C4-2B (cell line): ENCODE measurements at regions not wholly inside any gene's neighbourhood (a gene's known extent, or its start where the extent isn't known, plus 50 kb on each side); places are given as distances from the start of the nearest gene placed in this dataset.

Source experiments
- ZFX ChIP-seq: fragments of 450-650 bp; IDR thresholded peaks from 2 replicates; pipeline ENCODE4 v1.6.1; 2017
- TF ChIP-seq, protein P1 (sequence below): fragments of 450-650 bp; conservative IDR thresholded peaks from 2 replicates; pipeline ENCODE4 v1.5.1; 2017; ENCODE audit warnings: mild to moderate bottlenecking

DNA sequence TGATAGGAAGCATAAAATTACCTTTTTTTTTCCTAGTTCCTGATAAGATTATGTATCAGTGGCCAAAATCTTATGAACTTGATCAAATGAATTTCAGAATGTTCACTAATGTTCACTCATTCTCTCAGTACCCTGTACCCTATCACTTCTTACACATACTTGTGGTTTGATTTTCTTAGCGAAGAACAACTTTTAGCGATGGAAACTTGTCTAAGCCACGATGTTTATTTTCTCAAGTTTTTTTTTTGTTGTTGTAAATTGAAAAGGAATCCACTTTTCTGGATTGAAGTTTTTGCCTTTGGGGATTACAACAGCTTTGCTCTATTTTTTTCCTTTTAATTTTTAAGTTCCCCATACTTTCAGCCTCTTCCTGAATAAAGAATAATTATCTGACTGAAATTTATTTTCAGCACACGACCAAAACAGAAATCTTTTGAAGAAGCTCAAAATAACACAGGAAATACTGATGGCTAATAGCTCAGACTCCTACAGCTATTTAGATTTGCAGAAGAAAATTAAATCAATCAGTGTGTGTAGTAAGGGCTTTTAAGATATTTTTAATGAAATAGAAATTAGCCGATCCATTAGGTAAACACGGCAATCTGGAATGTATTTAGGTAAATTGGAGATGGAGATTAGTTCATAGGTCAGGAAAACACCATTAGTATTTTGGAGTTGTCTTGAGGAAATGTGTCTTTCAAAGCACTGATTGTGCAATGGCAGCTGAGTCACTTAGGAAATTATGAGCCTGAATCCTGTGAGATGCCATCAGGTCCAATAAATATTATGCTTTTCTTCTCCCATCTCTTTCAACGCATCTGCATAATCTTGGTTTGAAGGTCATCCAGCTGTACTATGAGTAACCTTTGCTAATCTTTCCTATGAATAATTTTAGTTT is 217.5 kb downstream of the GJA1 start:
- TF ChIP-seq, protein P1, sequence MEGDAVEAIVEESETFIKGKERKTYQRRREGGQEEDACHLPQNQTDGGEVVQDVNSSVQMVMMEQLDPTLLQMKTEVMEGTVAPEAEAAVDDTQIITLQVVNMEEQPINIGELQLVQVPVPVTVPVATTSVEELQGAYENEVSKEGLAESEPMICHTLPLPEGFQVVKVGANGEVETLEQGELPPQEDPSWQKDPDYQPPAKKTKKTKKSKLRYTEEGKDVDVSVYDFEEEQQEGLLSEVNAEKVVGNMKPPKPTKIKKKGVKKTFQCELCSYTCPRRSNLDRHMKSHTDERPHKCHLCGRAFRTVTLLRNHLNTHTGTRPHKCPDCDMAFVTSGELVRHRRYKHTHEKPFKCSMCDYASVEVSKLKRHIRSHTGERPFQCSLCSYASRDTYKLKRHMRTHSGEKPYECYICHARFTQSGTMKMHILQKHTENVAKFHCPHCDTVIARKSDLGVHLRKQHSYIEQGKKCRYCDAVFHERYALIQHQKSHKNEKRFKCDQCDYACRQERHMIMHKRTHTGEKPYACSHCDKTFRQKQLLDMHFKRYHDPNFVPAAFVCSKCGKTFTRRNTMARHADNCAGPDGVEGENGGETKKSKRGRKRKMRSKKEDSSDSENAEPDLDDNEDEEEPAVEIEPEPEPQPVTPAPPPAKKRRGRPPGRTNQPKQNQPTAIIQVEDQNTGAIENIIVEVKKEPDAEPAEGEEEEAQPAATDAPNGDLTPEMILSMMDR, result no peak
- no peak for TF ChIP-seq ZFX
